ENCODE measurements at regions not wholly inside any gene's neighbourhood (a gene's known extent, or its start where the extent isn't known, plus 50 kb on each side); places are given as distances from the start of the nearest gene placed in this dataset.

DNA sequence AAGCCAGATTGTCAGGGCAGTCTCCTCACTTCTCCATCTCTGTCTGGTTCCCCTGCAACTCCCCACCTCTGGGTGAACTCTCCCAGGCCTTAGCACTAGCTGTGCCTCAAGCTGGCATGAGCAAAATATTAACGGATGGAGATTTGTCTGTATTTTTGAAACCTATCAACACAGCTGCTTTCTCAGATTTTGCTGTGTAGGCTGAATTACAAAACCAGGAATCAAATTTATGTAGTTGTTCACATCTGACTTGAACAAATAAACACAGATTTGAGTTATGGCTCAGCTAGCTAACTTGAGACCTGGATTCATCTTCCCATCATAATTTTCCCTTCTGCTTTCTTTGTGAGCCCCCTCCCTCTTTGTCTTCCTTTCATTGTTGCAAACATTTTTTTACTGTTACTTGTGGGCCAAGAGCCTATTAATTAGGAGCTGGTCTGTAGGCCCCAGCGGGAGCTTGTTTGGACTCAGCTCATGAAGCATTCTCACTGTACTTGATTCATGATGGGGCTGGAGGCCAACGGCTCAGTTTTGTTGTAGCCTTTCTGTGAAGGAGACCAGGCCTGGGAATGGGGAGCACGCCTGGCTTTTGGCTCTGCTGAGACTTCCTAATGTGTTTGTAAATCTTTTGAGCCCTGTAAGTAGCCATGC is 164.1 kb upstream of the GATA6 start:
- TF ChIP-seq, protein P1, sequence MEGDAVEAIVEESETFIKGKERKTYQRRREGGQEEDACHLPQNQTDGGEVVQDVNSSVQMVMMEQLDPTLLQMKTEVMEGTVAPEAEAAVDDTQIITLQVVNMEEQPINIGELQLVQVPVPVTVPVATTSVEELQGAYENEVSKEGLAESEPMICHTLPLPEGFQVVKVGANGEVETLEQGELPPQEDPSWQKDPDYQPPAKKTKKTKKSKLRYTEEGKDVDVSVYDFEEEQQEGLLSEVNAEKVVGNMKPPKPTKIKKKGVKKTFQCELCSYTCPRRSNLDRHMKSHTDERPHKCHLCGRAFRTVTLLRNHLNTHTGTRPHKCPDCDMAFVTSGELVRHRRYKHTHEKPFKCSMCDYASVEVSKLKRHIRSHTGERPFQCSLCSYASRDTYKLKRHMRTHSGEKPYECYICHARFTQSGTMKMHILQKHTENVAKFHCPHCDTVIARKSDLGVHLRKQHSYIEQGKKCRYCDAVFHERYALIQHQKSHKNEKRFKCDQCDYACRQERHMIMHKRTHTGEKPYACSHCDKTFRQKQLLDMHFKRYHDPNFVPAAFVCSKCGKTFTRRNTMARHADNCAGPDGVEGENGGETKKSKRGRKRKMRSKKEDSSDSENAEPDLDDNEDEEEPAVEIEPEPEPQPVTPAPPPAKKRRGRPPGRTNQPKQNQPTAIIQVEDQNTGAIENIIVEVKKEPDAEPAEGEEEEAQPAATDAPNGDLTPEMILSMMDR (IDR thresholded peaks at IDR 0.05): no peak
- no peak for TF ChIP-seq POLR2A (IDR thresholded peaks at IDR 0.05)
